GM19328 (cell line): ENCODE measurements at regions not wholly inside any gene's neighbourhood (a gene's known extent, or its start where the extent isn't known, plus 50 kb on each side); places are given as distances from the start of the nearest gene placed in this dataset.

Experiments used
- ATAC-seq: cut with Tn5 transposase; IDR thresholded peaks from one replicate; pipeline ENCODE4 v1.9.1; 2021; ENCODE audit warnings: mild to moderate bottlenecking, moderate library complexity; ENCODE audit not compliant: unreplicated experiment

DNA sequence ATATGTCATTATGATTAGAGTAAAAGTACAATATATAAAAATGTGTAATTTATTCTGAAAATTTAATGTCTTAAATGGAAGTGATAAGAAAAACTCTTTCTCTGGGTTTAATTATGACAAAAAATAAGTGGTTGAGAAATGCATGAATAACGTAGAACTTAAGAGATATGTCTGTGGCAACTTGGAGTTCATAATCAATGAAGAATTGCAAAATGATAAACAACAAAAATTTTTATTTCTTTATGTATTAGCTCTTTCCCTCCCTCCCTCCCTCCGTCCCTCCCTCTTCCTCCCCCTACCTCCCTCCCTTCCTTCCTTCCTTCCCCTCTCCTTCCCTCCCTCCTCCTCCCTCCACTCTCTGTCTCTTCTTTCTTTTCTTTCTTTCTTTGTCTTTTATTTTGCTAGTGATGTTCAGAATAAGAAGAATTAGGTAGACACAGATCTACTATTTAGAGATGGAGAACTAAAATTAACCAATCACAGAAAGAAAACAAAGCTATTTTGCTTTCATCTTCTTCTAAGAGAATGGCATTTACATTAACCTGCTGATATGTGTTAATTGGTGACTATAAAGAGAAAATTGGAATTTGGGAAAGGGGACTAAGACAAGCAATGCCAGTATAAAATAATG lies 96.3 kb upstream of the PDC start:
- no peak for ATAC-seq

DNA sequence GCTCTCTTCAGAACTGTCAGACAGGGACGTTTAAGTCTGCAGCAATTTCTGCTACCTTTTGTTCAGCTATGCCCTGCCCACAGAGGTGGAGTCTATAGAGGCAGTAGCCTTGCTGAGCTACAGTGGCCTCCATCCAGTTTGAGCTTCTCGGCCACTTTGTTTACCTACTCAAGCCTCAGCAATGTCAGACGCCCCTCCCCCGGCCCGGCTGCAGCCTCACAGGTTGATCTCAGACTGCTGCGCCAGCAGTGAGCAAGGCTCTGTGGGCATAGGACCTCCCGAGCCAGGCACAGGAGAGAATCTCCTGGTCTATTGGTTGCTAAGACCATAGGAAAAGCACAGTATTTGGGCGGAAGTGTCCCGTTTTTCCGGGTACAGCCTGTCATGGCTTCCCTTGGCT lies 89.9 kb upstream of the PDC start:
- ATAC-seq, result no peak

DNA sequence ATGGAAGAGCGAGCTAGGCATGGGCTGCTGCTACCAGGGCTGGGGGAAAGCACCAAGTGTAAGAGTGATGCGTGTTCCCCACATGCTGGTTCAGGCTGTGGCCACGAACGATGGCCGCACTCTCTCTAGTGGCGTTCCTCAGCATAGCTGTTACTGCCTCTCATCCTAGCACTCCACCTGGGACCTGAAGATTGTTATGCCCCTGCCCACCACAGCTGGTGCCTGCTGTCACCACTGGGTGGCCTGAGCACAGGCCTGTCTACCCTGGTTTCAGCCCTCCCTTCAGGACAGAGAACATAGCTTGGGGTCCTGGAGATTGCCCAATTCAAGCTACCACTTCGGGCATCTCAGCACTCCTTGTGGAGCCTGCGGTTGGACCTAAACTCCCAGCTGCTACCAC lies 80.1 kb upstream of the PDC start:
- no peak for ATAC-seq

DNA sequence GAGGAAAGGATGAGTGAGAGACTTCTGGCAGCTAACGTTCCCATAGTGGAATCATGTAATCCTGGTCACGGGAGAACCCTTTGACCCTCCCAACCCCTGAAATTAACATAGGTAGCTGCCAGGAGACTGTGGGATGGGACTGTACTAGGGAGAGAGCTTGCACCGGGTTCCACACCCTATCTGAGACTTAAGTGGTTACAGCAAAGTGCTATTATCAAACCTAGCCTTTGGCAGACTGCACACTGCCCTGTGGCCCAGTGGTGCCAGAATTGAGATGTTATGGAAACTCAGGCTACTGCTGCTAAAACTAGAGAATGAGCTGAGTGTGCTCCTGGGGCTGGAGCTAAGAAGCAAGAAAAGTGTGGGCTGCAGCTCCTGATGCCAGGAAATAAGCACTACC lies 79.6 kb upstream of the PDC start:
- no peak for ATAC-seq

DNA sequence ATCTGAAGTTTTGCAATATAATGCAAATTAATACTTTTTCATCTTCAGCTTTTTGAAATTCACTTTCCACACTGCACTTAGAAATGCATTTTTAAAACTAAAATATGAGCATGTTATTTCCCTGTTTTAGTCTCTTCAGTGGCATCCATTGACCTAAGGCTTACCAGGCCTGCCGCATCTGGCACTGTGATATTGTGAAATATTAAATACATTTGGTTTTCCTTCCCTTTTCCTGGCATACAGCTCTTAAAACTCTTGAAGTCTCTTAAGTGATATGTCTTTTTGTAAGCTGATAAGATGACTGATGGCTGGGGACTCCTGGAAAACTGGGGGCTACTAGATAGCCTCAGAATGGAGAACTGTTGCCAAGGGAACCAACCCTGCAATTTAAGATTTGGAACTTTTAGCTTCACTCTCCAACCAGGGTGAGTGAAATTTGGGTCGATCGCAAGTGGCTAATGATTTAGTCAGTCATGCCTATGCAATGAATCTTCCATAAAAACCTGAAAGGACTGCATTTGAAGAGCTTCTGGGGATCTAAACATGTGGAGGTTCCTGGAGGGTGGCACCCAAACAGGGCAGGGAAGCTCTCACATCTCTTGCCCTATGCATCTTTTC lies 75.5 kb upstream of the PDC start:
- no peak for ATAC-seq

DNA sequence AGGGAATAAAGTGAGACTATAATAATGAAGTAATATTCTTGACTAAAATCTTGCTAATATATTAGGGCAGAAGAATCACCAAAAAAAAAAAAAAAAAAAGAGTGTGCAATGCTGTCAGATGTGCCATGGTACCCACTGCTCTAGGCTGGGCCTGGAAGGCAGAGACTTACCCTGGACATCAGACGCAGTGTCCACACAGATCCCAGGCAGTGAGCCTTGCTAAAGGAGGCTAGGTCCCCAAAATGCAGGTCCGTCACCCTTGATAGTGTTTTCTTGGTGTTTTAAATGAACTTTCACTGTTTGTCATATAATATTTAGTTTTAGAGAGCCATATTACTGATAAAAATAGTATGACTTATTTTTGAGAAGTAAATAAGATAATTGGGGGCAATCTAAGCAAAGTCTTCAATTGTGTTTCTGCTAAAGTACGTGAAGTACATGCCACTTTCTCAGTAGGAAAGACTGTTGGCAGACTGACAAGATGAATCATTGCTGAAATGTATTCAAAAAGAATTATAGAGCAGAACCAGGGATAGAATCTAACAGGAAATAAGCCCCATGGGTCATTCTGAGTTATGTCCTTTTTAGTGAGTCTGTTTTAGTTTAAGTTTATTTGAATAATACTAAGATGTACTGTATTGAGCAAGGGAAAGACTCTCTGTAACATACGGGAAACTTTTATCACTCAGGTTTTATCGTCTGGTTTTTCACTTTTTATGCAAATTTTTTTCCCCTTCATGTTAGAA lies 74.6 kb upstream of the PDC start:
- ATAC-seq, result no peak

DNA sequence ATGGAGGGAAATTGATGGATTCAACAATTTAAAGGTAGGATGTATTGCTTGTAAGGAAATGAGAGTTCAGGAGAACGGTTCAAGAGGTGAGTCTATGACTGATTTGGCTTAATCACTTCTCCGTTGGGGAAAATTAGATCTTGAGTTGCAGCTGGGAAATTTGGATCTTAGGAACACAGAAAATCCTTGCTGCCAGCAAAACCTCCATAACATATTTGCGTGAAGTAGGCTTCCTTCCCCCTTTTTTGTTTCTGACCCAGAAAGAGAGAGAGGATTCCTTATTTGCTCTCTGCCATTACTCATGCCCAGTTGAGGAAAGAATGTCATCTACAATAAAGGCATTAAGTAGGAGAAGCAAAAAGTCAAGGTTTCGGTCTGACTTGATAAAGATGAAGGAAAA lies 73.5 kb upstream of the PDC start:
- no peak for ATAC-seq

DNA sequence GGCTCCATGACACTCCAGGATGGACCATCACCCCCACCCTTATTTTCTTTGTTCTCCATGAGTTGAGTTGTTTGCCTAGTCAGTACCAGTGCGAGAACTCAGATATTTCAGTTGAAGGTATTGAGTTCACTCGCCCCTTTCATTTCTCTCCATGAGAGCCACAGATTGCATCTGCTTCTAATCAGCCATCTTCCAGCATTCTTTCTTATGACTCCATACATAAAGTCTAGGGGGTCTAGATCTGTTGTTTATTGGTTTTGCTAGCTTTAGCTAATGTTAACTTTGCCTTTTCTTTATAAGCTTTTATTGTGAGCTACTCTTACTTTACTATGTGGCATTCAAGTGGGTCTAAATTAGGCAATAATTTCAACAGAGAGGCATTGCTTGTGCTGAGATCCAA lies 71.6 kb upstream of the PDC start:
- no peak for ATAC-seq

DNA sequence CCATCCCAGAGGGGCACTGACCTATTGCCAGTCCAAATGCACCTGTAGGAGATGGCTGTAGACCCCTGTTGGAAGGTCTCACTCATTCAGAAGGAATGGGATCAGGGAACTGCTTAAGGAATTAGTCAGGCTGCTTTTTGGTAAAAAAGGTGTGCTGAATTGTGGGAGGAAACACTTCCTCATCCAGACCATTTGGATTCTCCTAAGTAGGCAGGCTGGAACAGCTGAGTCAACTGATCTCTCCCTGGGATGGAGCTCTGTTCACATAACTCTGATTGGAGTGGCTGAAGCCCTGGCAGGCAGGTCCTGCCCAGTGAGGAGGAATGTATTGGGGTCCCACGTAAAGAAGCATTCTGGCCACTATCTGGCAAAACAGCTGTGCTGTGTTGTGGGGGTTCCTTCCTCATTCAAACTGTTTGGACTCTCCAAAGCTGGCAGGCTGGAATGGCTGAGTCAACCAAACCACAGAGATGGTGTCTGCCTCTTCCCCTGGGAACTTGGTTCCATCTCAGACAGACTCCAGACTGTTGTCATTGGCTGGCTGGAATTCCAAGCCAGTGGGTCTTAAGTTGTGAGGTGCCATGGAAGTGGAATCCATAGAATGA lies 70.7 kb upstream of the PDC start:
- no peak for ATAC-seq

DNA sequence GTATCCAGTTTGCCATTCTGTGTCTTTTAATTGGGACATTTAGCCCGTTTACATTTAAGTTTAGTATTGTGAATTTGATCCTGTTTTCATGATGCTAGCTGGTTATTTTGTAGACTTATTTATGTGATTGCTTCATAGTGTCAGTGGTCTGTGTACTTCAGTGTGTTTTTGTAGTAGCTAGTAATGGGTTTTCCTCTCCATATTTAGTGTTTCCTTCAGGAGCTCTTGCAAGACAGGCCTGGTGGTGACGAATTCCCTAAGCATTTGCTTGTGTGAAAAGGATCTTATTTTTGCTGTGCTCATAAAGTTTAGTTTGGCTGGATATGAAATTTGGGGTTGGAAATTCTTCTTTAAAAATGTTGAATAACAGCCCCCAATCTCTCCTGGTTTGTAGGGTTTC lies 69.2 kb upstream of the PDC start:
- ATAC-seq, result no peak

DNA sequence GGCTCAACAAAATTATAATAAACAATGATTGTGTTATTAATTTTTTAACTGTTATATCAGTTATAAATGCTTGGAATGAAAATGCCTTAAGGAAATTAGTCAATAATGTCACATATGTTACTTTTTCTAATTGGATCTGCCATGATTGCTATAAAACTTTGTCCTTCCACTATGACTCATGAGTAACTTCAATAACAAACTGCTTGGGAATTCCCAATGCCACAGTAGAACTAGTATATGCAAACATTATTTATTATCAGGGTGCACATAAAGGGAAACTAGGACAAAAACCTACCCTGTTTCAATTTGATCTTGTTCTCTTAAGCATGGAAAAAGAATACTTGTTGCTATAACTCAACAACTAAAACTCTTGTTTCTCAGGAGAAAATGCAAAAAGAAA lies 59.1 kb upstream of the PDC start:
- ATAC-seq, result no peak

DNA sequence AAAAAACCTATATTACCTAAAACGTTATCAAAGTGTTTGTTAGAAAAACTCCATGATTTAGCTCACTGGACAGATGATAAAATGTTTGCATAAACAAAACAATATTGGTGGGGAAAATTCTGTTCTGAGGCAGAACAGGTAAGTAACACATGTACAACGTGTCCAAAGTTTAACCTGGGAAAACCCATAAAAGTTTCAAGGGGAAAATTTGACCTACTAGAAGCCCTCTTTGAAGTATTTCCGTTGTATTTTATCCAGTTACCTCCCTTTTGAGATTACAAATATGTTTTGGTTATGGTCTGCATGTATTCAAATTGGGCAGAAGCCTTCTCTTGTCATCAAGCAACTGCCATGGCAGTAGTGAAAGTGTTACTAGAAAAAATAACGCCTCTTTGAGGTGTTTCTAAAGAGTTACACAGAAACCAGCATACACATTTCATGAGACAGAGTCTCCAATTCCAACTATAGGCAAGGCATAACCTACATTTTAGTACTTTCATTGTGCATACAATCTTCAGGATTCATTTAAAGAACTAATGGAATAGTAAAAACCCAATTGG lies 58.0 kb upstream of the PDC start:
- ATAC-seq, result no peak

DNA sequence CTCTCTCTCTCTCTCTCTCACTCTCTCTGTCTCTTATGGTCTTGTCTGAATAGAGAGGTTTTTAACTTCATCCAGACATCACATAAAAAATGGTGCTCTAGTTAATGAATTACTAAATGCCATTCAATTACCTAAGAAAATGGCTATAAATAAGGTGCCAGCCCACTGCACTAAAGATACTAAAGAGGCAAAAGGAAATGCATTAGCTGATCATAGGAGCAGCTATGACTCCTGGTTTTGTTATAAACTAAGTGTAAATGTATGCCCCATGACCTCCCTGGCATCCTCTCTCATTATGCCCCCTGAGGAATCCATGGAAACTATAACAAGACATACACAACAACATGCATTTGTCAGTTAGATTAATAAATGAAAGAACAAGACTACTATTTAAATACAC lies 57.5 kb upstream of the PDC start:
- no peak for ATAC-seq

DNA sequence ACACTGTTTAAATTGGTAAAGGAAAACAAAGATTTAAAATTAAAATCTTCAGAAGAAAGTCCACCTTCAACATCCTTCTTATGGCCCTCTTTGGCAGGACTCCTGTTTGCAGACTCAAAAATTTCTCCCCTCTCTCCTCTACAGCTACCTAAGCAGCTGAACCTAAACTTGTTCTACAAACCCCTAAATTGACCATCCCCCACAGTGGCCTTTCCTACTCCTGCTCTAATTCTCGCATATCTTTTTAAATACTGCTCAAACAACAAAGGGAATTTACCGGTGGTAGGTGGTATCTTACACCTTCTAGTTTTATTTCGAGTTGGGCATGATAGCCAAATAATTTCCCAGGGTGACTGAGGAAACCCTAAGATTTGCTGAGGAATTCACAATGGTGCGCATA lies 53.5 kb upstream of the PDC start:
- ATAC-seq, result no peak

DNA sequence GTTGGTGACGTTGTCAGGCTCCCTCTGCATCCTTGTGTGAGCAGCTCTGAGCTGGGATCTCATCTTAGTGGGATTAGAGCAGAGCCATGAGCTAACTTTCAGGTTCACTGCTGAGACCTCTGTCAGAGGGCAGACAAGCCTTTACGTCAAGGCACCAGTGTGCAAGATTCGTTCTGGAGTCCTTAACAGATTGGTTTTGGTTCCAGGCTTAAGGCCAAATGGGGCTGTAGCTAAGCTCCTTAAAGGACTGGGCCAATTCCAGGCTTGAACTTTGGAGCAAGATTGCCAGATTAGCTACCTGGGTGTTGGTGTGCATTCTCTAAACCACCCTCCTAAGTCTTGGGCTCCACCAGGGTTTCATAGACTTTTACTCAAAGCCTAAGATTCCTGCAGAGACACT lies 52.6 kb upstream of the PDC start:
- ATAC-seq, result no peak

DNA sequence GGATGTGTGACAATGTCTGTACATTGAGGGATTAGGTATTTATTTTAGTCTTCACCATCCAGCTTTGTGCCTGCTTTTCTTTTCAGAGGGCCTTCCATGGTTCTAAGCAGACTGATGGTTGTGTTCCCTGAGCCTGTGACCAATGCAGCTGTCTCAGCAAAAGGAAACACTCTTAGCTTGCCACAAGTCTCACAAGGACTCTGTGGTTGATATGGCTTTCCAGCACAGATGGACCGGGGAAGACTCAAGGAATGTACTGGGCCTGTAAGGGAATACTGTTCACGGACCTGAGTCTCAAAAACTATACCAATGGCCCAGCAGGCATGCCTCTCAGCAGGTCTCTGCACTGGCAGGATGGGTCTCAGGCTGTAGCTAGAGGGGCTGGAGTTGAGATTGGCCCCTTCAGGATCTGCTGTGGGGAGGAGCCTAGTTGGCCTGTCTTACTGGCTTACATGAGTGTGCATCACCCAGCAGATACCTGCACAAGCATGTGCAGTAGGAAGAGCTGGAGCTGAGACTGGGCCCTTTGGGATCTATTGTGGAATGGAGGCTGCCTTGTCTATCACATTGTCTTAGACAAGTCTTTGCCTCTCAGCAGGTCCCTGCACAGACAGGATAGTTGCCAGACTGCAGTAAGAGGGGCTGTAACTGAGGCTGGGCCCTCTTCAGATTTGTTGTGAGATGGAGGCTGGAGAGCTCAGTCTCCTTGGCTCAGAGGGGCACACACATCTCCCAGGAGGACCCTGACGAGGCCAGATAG lies 52.0 kb upstream of the PDC start:
- ATAC-seq, result no peak

DNA sequence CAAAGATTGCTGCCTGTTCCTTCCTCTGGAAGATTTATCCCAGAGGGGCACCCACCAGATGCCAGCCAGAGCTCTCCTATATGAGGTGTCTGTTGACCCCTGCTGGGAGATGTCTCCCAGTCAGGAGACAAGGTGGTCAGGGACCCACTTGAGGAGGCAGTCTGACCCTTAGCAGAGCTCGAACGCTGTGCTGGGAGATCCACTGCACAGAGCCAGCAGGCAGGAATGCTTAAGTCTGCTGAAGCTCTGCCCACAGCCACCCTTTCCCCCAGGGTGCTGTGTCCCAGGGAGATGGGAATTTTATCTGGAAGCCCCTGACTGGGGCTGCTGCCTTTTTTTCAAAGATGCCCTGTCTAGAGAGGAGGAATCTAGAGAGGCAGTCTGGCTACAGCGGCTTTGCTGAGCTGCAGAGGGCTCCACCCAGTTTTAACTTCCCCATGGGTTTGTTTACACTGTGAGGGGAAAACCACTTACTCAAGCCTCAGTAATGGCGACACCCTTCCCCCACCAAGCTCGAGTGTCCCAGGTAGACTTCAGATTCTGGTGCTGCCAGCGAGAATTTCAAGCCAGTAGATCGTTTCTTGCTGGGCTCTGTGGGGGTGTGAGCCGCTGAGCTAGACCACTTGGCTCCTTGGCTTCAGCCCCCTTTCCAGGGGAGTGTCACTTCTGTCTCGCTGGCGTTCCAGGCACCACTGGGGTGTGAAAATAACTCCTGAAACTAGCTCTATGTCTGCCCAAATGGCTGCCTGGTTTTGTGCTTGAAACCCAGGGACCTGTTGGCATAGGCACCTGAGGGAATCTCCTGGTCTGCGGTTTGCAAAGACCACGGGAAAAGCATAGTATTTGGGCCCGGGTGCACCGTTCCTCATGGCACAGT lies 51.1 kb upstream of the PDC start:
- peak; percentile 77 for ATAC-seq
